ENCODE measurements at regions not wholly inside any gene's neighbourhood (a gene's known extent, or its start where the extent isn't known, plus 50 kb on each side); places are given as distances from the start of the nearest gene placed in this dataset.

DNA sequence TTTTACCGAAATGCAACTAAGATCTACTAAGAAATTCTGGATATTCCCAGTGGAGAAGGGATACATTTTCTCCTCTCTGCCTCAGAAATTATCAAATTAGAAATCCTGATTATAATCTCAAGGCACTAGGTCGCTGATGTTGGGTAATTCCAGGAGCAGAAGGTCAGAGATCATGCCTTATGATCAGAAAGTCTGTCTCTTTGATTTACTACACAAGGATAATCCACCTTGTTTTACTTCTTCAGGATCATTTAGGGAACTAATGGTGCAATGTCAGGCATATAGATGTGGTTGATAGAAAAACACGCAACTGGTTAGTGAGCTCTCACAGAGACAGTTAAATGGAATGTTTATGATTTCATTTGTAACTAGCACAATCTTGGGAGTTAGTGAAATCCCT, 1069.7 kb downstream of the STIM2 start:
- TF ChIP-seq CTCF (IDR thresholded peaks at IDR 0.05; ENCODE audit: insufficient read depth, low read depth, low read length, missing control alignments), result no peak
- no peak for DNase-seq (ENCODE audit: low read depth)
- no peak overlapping the region for H3K4me3 ChIP-seq (ENCODE audit: low read length)

- DNase-seq (ENCODE audit: low read depth), result no peak
Measured at GRCh38 chr4:27930976-27931375, 1070.3 kb downstream of the STIM2 start.

GRCh38 chr4:27931584-27931983, 1070.9 kb downstream of the STIM2 start:
- H3K4me3 ChIP-seq (ENCODE audit: low read length), result no peak overlapping the region
- no peak for TF ChIP-seq CTCF (IDR thresholded peaks at IDR 0.05; ENCODE audit: insufficient read depth, low read depth, low read length, missing control alignments)
- DNase-seq (ENCODE audit: low read depth), result no peak

More at GRCh38 chr4:27930976-27931375, 1070.3 kb downstream of the STIM2 start:
- no peak overlapping the region for H3K4me3 ChIP-seq (ENCODE audit: low read length)
- TF ChIP-seq CTCF (IDR thresholded peaks at IDR 0.05; ENCODE audit: insufficient read depth, low read depth, low read length, missing control alignments), result no peak

DNA sequence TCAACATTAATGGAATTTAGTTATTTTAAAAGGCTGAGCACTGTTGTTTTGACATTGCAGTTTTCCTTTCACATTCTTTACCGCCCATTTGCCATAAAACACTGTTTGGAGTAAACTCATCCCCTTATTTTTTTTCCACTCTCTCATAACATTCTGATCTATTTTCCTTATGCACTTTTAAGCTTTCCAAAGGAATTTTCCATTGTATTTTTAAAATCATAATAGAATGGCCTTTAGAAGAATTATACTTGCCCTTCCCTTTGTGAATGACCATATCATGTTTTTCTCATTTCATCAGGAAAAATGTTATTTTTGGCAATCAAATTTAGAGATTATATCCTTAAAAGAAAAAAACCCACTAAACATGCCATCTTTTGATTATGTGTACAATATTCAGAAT, 1074.2 kb downstream of the STIM2 start:
- no peak for TF ChIP-seq CTCF (IDR thresholded peaks at IDR 0.05; ENCODE audit: insufficient read depth, low read depth, low read length, missing control alignments)
- DNase-seq (ENCODE audit: low read depth), result no peak
- no peak overlapping the region for H3K4me3 ChIP-seq (ENCODE audit: low read length)

GRCh38 chr4:27946799-27947198, 1086.2 kb downstream of the STIM2 start:
- DNase-seq (ENCODE audit: low read depth), result no peak
- H3K4me3 ChIP-seq (ENCODE audit: low read length), result no peak overlapping the region
- TF ChIP-seq CTCF (IDR thresholded peaks at IDR 0.05; ENCODE audit: insufficient read depth, low read depth, low read length, missing control alignments), result no peak

GRCh38 chr4:27947302-27947701, 1086.7 kb downstream of the STIM2 start:
- TF ChIP-seq CTCF (IDR thresholded peaks at IDR 0.05; ENCODE audit: insufficient read depth, low read depth, low read length, missing control alignments), result no peak
- no peak overlapping the region for H3K4me3 ChIP-seq (ENCODE audit: low read length)
- DNase-seq (ENCODE audit: low read depth), result no peak

DNA sequence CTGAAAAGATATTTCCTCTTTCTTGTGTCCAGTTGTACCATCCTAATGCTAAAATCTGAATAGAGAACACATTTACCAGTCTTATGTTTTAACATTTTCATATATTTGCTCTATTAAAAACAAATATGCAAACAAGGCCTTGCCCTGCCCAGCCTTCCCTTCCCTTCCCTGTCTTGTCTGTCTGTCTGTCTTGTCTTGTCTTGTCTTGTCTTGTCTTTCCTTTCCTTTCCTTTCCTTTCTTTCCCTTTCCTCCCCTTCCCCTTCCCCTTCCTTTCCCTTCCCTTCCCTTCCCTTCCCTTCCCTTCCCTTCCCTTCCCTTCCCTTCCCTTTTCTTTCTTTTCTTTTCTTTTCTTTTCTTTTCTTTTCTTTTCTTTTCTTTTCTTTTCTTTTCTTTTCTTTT, 1103.5 kb downstream of the STIM2 start:
- no peak overlapping the region for H3K4me3 ChIP-seq (ENCODE audit: low read length)

More for the DNA sequence above, 1103.5 kb downstream of the STIM2 start:
- no peak for DNase-seq (ENCODE audit: low read depth)
- no peak for TF ChIP-seq CTCF (IDR thresholded peaks at IDR 0.05; ENCODE audit: insufficient read depth, low read depth, low read length, missing control alignments)
